HepG2 (cell line): ENCODE measurements at regions not wholly inside any gene's neighbourhood (a gene's known extent, or its start where the extent isn't known, plus 50 kb on each side); places are given as distances from the start of the nearest gene placed in this dataset.

Experiments
- CREM ChIP-seq, 2 experiments: sonication (generic) in 1 of 2; formaldehyde crosslinking in 1 of 2; IDR thresholded peaks; 2 replicates each; pipeline versions ENCODE4 v1.4.0 to v1.6.1; 2016 to 2020; ENCODE audit warnings: antibody characterized with exemption in 1 of 2, mild to moderate bottlenecking in 1 of 2, missing genetic modification reagents in 1 of 2
- KAT2B ChIP-seq: fragments of 150-350 bp; IDR thresholded peaks from 2 replicates; pipeline ENCODE4 v1.6.1; 2014; ENCODE audit warnings: low read depth, low read length, borderline replicate concordance
- MXD4 ChIP-seq: IDR thresholded peaks from 2 replicates; pipeline ENCODE4 v1.6.1; 2016; ENCODE audit warnings: mild to moderate bottlenecking, missing biosample characterization, missing genetic modification reagents
- RFXANK ChIP-seq: IDR thresholded peaks from 2 replicates; pipeline ENCODE4 v1.6.1; 2016
- RORA ChIP-seq: sonication (generic); formaldehyde crosslinking; IDR thresholded peaks from 2 replicates; pipeline ENCODE4 v1.5.0; 2020; ENCODE audit warnings: mild to moderate bottlenecking, missing genetic modification reagents, moderate library complexity
- TARDBP ChIP-seq: sonication (generic); formaldehyde crosslinking; IDR thresholded peaks from 2 replicates; pipeline ENCODE4 v1.8.0; 2022; ENCODE audit warnings: mild to moderate bottlenecking, missing genetic modification reagents
- ZNF34 ChIP-seq: sonication (generic); formaldehyde crosslinking; IDR thresholded peaks from 2 replicates; pipeline ENCODE4 v1.4.0; 2020; ENCODE audit warnings: mild to moderate bottlenecking, missing genetic modification reagents, borderline replicate concordance
- ZNF709 ChIP-seq: sonication (generic); formaldehyde crosslinking; IDR thresholded peaks from 2 replicates; pipeline ENCODE4 v1.5.0; 2020; ENCODE audit warnings: mild to moderate bottlenecking, missing genetic modification reagents
- ZNF879 ChIP-seq: sonication (generic); formaldehyde crosslinking; IDR thresholded peaks from 2 replicates; pipeline ENCODE4 v1.8.1; 2023; ENCODE audit warnings: missing genetic modification reagents
- ZZZ3 ChIP-seq: sonication (generic); formaldehyde crosslinking; IDR thresholded peaks from 2 replicates; pipeline ENCODE4 v1.4.0; 2020; ENCODE audit warnings: missing genetic modification reagents, mild to moderate bottlenecking, borderline replicate concordance
- TF ChIP-seq, protein P1 (sequence below), 2 experiments: sonication (generic) in 1 of 2; formaldehyde crosslinking in 1 of 2; IDR thresholded peaks; 2 replicates each; pipeline versions ENCODE4 v1.6.1 to v1.9.0; 2014 to 2022; ENCODE audit warnings: antibody characterized with exemption in 1 of 2, borderline replicate concordance in 1 of 2, inconsistent platforms in 1 of 2, low read depth in 1 of 2, missing genetic modification reagents in 1 of 2
- TF ChIP-seq, protein P2 (sequence below): sonication (generic); formaldehyde crosslinking; IDR thresholded peaks from 2 replicates; pipeline ENCODE4; 2020; ENCODE audit warnings: missing genetic modification reagents, mild to moderate bottlenecking, borderline replicate concordance
- TF ChIP-seq, protein P3 (sequence below): sonication (generic); formaldehyde crosslinking; conservative IDR thresholded peaks from 2 replicates; pipeline ENCODE4 v1.8.0; 2022; ENCODE audit warnings: low read depth, missing genetic modification reagents

DNA sequence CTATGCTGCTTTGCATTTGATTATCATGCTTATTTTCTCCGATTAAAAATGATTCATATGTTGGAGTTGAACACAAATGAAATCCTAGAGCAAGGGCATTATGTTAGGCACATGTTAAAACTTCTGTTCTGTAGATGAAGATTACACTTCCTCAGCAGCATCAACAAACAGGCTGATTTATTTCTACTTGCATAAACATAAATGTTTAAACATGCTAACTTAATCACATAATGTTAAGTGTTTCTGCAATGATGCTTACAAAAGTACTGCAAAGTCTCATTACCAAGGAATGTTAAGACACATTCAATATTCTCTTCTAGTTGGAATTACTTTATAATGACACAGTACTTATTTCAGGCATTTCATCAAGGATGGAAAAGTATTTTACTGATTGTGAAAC, 770.8 kb downstream of the ANKRD7 start (continued):
- TF ChIP-seq, protein P1, sequence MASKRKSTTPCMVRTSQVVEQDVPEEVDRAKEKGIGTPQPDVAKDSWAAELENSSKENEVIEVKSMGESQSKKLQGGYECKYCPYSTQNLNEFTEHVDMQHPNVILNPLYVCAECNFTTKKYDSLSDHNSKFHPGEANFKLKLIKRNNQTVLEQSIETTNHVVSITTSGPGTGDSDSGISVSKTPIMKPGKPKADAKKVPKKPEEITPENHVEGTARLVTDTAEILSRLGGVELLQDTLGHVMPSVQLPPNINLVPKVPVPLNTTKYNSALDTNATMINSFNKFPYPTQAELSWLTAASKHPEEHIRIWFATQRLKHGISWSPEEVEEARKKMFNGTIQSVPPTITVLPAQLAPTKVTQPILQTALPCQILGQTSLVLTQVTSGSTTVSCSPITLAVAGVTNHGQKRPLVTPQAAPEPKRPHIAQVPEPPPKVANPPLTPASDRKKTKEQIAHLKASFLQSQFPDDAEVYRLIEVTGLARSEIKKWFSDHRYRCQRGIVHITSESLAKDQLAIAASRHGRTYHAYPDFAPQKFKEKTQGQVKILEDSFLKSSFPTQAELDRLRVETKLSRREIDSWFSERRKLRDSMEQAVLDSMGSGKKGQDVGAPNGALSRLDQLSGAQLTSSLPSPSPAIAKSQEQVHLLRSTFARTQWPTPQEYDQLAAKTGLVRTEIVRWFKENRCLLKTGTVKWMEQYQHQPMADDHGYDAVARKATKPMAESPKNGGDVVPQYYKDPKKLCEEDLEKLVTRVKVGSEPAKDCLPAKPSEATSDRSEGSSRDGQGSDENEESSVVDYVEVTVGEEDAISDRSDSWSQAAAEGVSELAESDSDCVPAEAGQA (IDR thresholded peaks at IDR 0.05; ENCODE audit: low read depth): no peak
- TF ChIP-seq, protein P1 (CRISPR knock-in tag; IDR thresholded peaks at IDR 0.05; ENCODE audit: borderline replicate concordance): no peak
- no peak for TF ChIP-seq MXD4
- TF ChIP-seq ZNF879 (CRISPR knock-in tag): no peak
- TF ChIP-seq CREM (IDR thresholded peaks at IDR 0.05): no peak
- TF ChIP-seq CREM (CRISPR knock-in tag; IDR thresholded peaks at IDR 0.05): no peak
- TF ChIP-seq ZNF34 (CRISPR knock-in tag): no peak
- TF ChIP-seq RFXANK (CRISPR knock-in tag): no peak
- TF ChIP-seq, protein P2, sequence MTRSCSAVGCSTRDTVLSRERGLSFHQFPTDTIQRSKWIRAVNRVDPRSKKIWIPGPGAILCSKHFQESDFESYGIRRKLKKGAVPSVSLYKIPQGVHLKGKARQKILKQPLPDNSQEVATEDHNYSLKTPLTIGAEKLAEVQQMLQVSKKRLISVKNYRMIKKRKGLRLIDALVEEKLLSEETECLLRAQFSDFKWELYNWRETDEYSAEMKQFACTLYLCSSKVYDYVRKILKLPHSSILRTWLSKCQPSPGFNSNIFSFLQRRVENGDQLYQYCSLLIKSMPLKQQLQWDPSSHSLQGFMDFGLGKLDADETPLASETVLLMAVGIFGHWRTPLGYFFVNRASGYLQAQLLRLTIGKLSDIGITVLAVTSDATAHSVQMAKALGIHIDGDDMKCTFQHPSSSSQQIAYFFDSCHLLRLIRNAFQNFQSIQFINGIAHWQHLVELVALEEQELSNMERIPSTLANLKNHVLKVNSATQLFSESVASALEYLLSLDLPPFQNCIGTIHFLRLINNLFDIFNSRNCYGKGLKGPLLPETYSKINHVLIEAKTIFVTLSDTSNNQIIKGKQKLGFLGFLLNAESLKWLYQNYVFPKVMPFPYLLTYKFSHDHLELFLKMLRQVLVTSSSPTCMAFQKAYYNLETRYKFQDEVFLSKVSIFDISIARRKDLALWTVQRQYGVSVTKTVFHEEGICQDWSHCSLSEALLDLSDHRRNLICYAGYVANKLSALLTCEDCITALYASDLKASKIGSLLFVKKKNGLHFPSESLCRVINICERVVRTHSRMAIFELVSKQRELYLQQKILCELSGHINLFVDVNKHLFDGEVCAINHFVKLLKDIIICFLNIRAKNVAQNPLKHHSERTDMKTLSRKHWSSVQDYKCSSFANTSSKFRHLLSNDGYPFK (CRISPR knock-in tag): no peak
- no peak for TF ChIP-seq KAT2B
- TF ChIP-seq TARDBP (CRISPR knock-in tag): no peak
- no peak for TF ChIP-seq ZNF709 (CRISPR knock-in tag)
- no peak for TF ChIP-seq ZZZ3
- TF ChIP-seq, protein P3, sequence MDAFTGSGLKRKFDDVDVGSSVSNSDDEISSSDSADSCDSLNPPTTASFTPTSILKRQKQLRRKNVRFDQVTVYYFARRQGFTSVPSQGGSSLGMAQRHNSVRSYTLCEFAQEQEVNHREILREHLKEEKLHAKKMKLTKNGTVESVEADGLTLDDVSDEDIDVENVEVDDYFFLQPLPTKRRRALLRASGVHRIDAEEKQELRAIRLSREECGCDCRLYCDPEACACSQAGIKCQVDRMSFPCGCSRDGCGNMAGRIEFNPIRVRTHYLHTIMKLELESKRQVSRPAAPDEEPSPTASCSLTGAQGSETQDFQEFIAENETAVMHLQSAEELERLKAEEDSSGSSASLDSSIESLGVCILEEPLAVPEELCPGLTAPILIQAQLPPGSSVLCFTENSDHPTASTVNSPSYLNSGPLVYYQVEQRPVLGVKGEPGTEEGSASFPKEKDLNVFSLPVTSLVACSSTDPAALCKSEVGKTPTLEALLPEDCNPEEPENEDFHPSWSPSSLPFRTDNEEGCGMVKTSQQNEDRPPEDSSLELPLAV (CRISPR knock-in tag): no peak
- no peak for TF ChIP-seq RORA
